BJ (cell line): ENCODE measurements at regions not wholly inside any gene's neighbourhood (a gene's known extent, or its start where the extent isn't known, plus 50 kb on each side); places are given as distances from the start of the nearest gene placed in this dataset.

Experiments
- CTCF ChIA-PET: fragments of 350-600 bp; formaldehyde crosslinking; extraction: SDS; loops from one replicate; lab custom pipeline; 2021; ENCODE audit warnings: antibody characterized with exemption, inconsistent platforms; lab: Yijun Ruan, JAX
- POLR2A ChIA-PET: fragments of 300-600 bp; sonication (Branson Sonifier 250); formaldehyde crosslinking; extraction: SDS; loops from one replicate; lab custom pipeline; 2021; ENCODE audit warnings: antibody characterized with exemption; lab: Charles Lee
- DNase-seq: peaks from one replicate; pipeline ENCODE4 v3.0.0-alpha.2; 2011; ENCODE audit warnings: low read depth
- H3K27me3 ChIP-seq: 2 replicates; pipeline ENCODE4 v1.6.0; 2011; ENCODE audit warnings: low read length; ENCODE audit not compliant: control insufficient read depth, insufficient read depth
- H3K36me3 ChIP-seq: 2 replicates; pipeline ENCODE4 v1.5.1; 2011; ENCODE audit warnings: low read length; ENCODE audit not compliant: control insufficient read depth, insufficient read depth
- H3K4me3 ChIP-seq: 2 replicates; pipeline ENCODE4 v1.5.1; 2011; ENCODE audit warnings: low read depth, mild to moderate bottlenecking, control low read depth, low read length
- TF ChIP-seq, protein P1 (sequence below): IDR thresholded peaks from 2 replicates; pipeline ENCODE4 v1.5.1; 2011; ENCODE audit warnings: low read depth, mild to moderate bottlenecking, control low read depth, inconsistent platforms, low read length, moderate library complexity; ENCODE audit not compliant: insufficient read depth

DNA sequence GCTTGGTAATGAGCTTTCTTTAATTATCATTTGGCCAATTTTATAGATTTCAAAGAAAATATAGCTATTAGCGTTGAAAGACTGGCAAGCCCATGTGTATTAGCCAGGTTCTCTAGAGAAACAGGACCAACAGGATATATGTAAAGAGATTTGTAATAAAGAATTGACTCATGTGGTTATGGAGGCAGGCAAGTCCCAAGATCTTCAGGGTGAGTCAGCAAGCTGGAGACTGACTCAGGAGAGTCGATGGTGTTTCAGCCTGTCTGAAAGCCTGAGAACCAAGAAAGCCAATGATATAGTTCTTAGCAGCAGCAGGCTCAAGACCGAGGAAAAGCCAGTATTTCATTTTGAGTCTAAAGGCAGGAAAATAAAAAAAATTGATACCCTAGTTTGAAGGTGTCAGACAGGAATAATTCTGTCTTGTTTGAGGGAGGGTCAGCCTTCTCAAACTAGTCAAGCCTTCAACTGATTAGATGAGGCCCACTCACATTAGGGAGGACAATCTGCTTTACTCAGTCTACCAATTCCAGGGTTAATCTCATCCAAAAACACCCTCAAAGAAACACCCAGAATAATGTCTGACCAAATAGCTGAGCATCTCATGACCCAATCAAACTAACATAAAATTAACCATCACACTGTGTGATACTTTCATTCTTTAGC lies 78.3 kb upstream of the CRIM1 start:
- DNase-seq, result no peak
- TF ChIP-seq, protein P1, sequence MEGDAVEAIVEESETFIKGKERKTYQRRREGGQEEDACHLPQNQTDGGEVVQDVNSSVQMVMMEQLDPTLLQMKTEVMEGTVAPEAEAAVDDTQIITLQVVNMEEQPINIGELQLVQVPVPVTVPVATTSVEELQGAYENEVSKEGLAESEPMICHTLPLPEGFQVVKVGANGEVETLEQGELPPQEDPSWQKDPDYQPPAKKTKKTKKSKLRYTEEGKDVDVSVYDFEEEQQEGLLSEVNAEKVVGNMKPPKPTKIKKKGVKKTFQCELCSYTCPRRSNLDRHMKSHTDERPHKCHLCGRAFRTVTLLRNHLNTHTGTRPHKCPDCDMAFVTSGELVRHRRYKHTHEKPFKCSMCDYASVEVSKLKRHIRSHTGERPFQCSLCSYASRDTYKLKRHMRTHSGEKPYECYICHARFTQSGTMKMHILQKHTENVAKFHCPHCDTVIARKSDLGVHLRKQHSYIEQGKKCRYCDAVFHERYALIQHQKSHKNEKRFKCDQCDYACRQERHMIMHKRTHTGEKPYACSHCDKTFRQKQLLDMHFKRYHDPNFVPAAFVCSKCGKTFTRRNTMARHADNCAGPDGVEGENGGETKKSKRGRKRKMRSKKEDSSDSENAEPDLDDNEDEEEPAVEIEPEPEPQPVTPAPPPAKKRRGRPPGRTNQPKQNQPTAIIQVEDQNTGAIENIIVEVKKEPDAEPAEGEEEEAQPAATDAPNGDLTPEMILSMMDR, result no peak
- Histone ChIP-seq H3K27me3 (peaks cover under 1% of the 10 kb centered on the region; the same call in 1 of the 2 replicates), H3K4me3 (no peak overlapping the region), H3K36me3 (no peaks in the 10 kb centered on the region)
- ChIA-PET CTCF (interaction anchor here (0.9 kb wide), 1 partner anchor 8 kb away, joined by 3 read pairs; no protein-coding TSS in a partner anchor), POLR2A (no interaction called here)

DNA sequence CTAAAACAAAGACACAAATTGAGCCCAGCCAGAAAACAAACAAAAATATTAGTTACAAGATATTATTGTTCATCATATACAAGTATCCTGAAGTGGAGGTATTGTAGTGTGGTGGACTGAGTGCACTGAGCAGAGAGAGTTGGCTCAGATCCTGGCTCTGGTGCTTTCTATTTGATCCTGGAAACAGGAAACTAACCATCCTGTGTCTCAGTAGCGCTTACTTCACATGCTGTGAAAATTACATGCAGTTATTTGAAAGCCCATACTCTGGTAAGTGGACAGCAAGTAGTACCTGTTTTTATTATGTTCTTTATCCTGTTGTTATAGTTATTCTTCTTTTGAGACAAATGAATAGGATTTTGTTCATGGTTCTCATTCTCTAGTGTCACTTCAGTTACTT lies 84.3 kb upstream of the CRIM1 start:
- DNase-seq, result no peak
- ChIA-PET POLR2A (no interaction called here), CTCF (no interaction called here)
- Histone ChIP-seq H3K36me3 (no peaks in the 10 kb centered on the region), H3K4me3 (no peak overlapping the region), H3K27me3 (peaks cover 2% of the 10 kb centered on the region; the same call in 1 of the 2 replicates)
- TF ChIP-seq, protein P1, result no peak

DNA sequence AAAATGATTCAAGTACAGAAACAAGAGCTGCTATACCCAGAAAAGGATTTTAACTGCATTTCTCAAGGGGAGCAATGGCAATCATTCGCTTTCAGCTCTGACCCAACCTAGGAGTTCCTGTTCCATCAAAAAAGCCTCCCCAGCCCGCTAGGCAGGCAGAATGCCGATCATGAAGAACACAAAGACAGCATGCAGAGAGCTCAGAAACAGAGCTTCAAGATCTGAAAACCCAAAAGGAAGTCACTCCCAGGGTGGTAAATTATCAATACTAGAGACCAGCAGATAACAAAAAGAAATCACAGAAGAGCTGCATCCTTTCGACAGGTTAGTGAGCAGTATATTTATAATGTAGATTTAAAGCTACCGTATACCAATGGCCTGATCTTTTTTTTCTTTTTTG lies 84.8 kb upstream of the CRIM1 start:
- H3K27me3 ChIP-seq, result peaks cover 2% of the 10 kb centered on the region; the same call in 1 of the 2 replicates
- no peaks in the 10 kb centered on the region for H3K36me3 ChIP-seq
- no peak for DNase-seq
- POLR2A ChIA-PET, result no interaction called here
- CTCF ChIA-PET, result no interaction called here
- H3K4me3 ChIP-seq, result no peak overlapping the region
- TF ChIP-seq, protein P1, result no peak

DNA sequence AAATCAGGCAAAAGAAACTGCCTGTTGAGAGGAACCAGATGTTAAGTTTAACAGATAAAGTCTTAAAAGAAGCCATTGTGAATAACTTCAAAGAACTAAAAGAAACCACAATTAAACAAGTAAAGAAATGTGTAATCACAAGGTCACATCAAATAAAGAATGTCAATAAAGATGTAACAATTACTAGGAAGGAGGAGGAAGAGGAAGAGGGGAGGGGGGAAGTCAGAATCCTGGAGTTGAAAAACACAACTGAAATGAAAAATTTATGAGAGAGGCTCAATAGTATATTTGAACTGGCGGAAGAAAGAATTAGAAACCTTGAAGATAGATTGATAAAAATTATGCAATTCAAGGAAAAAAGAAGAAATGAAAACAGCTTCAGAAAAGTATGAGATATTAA lies 88.4 kb upstream of the CRIM1 start:
- peaks cover under 1% of the 10 kb centered on the region; the same call in 1 of the 2 replicates for H3K27me3 ChIP-seq
- TF ChIP-seq, protein P1, result no peak
- ChIA-PET POLR2A (no interaction called here), CTCF (no interaction called here)
- no peak for DNase-seq
- H3K4me3 ChIP-seq, result no peak overlapping the region
- H3K36me3 ChIP-seq, result no peaks in the 10 kb centered on the region

DNA sequence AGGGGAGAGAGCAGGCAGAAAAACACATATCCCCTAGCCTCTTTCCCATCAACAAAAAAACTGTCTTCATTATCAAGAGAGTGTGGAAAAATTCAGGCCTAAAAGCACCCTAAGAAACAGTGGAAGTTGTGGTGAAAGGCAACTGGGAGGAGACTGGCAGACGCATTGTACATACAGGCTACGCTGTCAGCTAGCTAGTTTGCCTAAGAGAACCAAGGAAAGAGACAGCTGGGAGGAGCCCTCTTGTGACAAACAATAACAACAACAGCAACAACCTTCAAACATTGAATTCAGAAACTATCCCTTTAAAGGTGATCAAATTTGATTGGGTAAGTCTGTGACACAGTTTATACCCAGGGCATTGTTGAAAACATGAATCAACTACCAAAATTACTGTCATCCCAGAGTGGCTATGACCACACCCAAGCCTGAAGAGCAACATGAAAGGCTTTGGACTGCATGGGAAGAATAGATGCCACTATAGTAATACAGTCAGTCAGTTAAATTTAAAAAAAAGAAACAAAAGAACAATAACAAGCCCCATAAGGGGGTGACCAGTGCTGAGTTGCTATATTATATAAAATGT lies 88.9 kb upstream of the CRIM1 start:
- Histone ChIP-seq H3K36me3 (no peaks in the 10 kb centered on the region), H3K27me3 (no peaks in the 10 kb centered on the region), H3K4me3 (no peak overlapping the region)
- DNase-seq, result no peak
- CTCF ChIA-PET, result interaction anchor here (0.9 kb wide), 1 partner anchor 9 kb away, joined by 3 read pairs; no protein-coding TSS in a partner anchor
- POLR2A ChIA-PET, result no interaction called here
- TF ChIP-seq, protein P1, result no peak
